Fibroblast of mammary gland (primary cell): ENCODE measurements at regions not wholly inside any gene's neighbourhood (a gene's known extent, or its start where the extent isn't known, plus 50 kb on each side); places are given as distances from the start of the nearest gene placed in this dataset.

Source experiments
- DNase-seq: peaks from one replicate; pipeline ENCODE4 v3.0.0-alpha.2; 2010; ENCODE audit warnings: low read depth
- H3K4me3 ChIP-seq: 2 replicates; pipeline ENCODE4 v1.5.1; 2011; ENCODE audit warnings: low read depth, mild to moderate bottlenecking, low read length, moderate library complexity; ENCODE audit not compliant: control insufficient read depth
- TF ChIP-seq, protein P1 (sequence below): conservative IDR thresholded peaks from 2 replicates; pipeline ENCODE4 v1.5.1; 2011; ENCODE audit warnings: low read depth, low read length, inconsistent platforms; ENCODE audit not compliant: control insufficient read depth, insufficient read depth

- no peak overlapping the region for H3K4me3 ChIP-seq
- DNase-seq = no peak
These were observed 951.8 kb upstream of the MAP3K7 start for GRCh38 chr6:91538622-91539021.

GRCh38 chr6:91534614-91535013, 947.7 kb upstream of the MAP3K7 start:
- no peak for DNase-seq
- no peak overlapping the region for H3K4me3 ChIP-seq
- TF ChIP-seq, protein P1, sequence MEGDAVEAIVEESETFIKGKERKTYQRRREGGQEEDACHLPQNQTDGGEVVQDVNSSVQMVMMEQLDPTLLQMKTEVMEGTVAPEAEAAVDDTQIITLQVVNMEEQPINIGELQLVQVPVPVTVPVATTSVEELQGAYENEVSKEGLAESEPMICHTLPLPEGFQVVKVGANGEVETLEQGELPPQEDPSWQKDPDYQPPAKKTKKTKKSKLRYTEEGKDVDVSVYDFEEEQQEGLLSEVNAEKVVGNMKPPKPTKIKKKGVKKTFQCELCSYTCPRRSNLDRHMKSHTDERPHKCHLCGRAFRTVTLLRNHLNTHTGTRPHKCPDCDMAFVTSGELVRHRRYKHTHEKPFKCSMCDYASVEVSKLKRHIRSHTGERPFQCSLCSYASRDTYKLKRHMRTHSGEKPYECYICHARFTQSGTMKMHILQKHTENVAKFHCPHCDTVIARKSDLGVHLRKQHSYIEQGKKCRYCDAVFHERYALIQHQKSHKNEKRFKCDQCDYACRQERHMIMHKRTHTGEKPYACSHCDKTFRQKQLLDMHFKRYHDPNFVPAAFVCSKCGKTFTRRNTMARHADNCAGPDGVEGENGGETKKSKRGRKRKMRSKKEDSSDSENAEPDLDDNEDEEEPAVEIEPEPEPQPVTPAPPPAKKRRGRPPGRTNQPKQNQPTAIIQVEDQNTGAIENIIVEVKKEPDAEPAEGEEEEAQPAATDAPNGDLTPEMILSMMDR = no peak

More at GRCh38 chr6:91538622-91539021, 951.8 kb upstream of the MAP3K7 start:
- TF ChIP-seq, protein P1 = no peak

DNA sequence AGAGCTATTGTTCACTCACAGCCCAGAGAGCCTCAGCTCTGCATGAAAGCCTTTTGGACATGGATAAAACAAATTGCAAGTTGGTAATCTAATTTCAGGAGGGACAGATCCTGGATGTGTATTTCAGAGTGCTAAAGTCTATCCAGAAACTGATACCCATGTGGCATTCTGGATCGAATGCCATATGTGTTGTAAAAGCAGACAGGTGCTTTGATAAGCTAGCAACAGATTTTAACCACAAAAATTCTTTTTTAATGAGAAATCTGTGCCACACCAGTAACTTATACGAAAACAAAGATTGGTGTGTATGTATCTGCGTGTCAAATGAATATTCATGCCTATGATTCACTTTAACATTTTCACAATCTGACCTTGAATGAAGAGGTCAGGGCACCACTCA, 936.6 kb upstream of the MAP3K7 start:
- TF ChIP-seq, protein P1 = no peak
- no peak overlapping the region for H3K4me3 ChIP-seq
- DNase-seq = no peak

DNA sequence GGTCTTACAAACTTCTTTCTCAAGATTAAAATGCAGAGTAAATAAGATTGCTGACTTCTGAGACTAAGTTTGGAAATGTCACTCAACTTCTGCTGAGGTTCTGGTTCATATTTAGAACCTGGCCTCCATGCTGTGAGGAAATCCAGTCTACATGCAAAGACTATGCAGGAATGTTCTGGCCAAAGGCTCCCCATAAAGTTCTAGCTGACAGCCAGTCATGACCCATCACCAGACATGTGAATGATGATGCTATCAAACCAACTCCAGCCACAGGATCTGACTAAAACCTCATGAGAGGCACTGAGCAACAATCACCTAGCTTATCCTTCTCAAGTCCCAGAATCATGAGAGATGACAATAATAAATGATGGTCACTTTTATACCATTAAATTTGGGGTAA, 935.1 kb upstream of the MAP3K7 start:
- TF ChIP-seq, protein P1 = no peak
- no peak for DNase-seq
- H3K4me3 ChIP-seq = no peak overlapping the region

GRCh38 chr6:91509711-91510110, 922.8 kb upstream of the MAP3K7 start:
- TF ChIP-seq, protein P1 = no peak

DNA sequence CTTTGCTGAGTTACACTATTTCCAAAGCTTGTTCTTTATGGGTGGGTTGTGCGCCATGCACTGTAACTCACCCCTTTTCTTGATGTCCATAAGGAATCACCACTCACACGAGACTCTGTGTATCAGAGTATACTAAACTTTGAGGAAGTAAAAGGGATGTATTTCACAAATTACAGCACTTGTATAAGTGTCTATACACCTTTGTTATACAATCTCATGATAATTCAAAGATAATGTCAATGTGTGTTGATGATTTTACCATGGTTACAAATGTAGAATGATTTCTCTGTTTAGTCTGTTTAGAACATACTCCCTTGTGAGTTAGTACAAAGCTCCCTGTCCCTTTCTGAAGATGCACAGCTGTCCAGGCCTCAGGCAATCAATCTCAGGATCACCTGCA, 922.2 kb upstream of the MAP3K7 start:
- no peak for DNase-seq
- H3K4me3 ChIP-seq = no peak overlapping the region
- TF ChIP-seq, protein P1 = no peak

More at GRCh38 chr6:91509711-91510110, 922.8 kb upstream of the MAP3K7 start:
- H3K4me3 ChIP-seq = no peak overlapping the region
- DNase-seq = no peak

- TF ChIP-seq, protein P1 = no peak
- DNase-seq = no peak
- no peak overlapping the region for H3K4me3 ChIP-seq
These were observed 919.6 kb upstream of the MAP3K7 start for GRCh38 chr6:91506509-91506908.
